ENCODE measurements at regions not wholly inside any gene's neighbourhood (a gene's known extent, or its start where the extent isn't known, plus 50 kb on each side); places are given as distances from the start of the nearest gene placed in this dataset.
A peak's percentile ranks its signal among the peaks of the same experiment; 100 is the strongest.

- DNase-seq (ENCODE audit: low read depth), result no peak
- H3K4me3 ChIP-seq (ENCODE audit: low read length), result no peak overlapping the region
- TF ChIP-seq CTCF (IDR thresholded peaks at IDR 0.05; ENCODE audit: insufficient read depth, low read depth, low read length, missing control alignments), result no peak
These were observed 369.1 kb downstream of the S1PR1 start for GRCh38 chr1:101605878-101606277.

- no peak overlapping the region for H3K4me3 ChIP-seq (ENCODE audit: low read length)
- peak; percentile 10 for DNase-seq (ENCODE audit: low read depth)
- TF ChIP-seq CTCF (IDR thresholded peaks at IDR 0.05; ENCODE audit: insufficient read depth, low read depth, low read length, missing control alignments), result no peak
These were observed 376.7 kb downstream of the S1PR1 start for GRCh38 chr1:101613546-101613945.

GRCh38 chr1:101618900-101619299 lies 377.8 kb downstream of the OLFM3 start:
- DNase-seq (ENCODE audit: low read depth), result no peak
- H3K4me3 ChIP-seq (ENCODE audit: low read length), result no peak overlapping the region
- TF ChIP-seq CTCF (IDR thresholded peaks at IDR 0.05; ENCODE audit: insufficient read depth, low read depth, low read length, missing control alignments), result no peak

GRCh38 chr1:101632548-101633272 lies 364.0 kb downstream of the OLFM3 start:
- no peak for DNase-seq (ENCODE audit: low read depth)
- no peak for TF ChIP-seq CTCF (IDR thresholded peaks at IDR 0.05; ENCODE audit: insufficient read depth, low read depth, low read length, missing control alignments)
- H3K4me3 ChIP-seq (ENCODE audit: low read length), result no peak overlapping the region

- no peak overlapping the region for H3K4me3 ChIP-seq (ENCODE audit: low read length)
- TF ChIP-seq CTCF (IDR thresholded peaks at IDR 0.05; ENCODE audit: insufficient read depth, low read depth, low read length, missing control alignments), result no peak
- no peak for DNase-seq (ENCODE audit: low read depth)
These were observed 350.9 kb downstream of the OLFM3 start for GRCh38 chr1:101645810-101646209.

- DNase-seq (ENCODE audit: low read depth), result no peak
- no peak for TF ChIP-seq CTCF (IDR thresholded peaks at IDR 0.05; ENCODE audit: insufficient read depth, low read depth, low read length, missing control alignments)
- H3K4me3 ChIP-seq (ENCODE audit: low read length), result no peak overlapping the region
These were observed 344.2 kb downstream of the OLFM3 start for GRCh38 chr1:101652484-101652883.

- DNase-seq (ENCODE audit: low read depth), result peak; percentile 53
- TF ChIP-seq CTCF (IDR thresholded peaks at IDR 0.05; ENCODE audit: insufficient read depth, low read depth, low read length, missing control alignments), result peak; percentile 68
- no peak overlapping the region for H3K4me3 ChIP-seq (ENCODE audit: low read length)
These were observed 343.2 kb downstream of the OLFM3 start for GRCh38 chr1:101653482-101653946.
